ENCODE measurements at regions not wholly inside any gene's neighbourhood (a gene's known extent, or its start where the extent isn't known, plus 50 kb on each side); places are given as distances from the start of the nearest gene placed in this dataset.
A peak's percentile ranks its signal among the peaks of the same experiment; 100 is the strongest.

DNA sequence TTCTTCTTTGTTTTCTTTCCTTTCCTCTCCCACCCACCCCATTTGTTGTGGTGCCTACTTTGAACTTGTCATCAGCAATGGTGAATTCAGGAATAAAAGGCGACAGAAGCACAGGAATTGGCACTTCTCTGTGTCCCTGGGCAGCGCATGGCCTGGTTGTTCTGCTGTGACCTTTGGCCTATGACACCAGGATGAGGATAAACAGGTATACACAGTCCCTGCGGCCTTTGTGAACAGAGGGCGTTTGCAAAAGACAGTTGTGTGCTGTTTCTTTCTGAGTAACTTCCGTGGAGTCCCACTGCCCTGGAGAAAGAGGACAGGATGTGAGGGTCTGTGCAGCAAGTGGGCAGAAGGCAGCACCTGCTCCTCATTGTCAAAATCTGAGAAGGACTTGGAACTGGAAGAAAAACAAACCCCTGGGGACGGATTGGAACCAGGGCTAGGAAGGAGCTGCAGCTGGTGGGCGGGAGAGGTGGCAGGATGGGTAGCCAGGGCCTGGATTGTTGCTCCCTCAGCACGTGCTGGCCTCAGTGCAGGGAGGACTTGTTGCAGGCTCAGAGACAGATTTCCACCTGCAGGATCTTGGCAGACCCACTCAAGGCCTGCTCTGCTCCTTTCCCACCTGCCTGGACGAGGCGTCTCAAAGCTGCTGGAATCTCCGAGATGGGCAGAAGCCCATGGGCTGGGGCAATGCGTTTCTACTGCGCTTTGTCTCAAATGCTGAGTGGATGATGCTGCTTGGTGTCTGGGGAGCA, 159.5 kb downstream of the ACKR3 start:
- Histone ChIP-seq H3K9me3 (ENCODE audit: low read depth) (no peaks in the 10 kb centered on the region), H3K4me2 (no peak overlapping the region), H3K27ac (no peak overlapping the region), H3K9me2 (replicated peaks; ENCODE audit: insufficient read depth) (no peaks in the 10 kb centered on the region), H4K20me1 (ENCODE audit: insufficient read depth, poor library complexity, severe bottlenecking) (no peaks in the 10 kb centered on the region), H3K79me2 (no peaks in the 10 kb centered on the region), H3K4me3 (no peak overlapping the region), H3K36me3 (replicated peaks; ENCODE audit: insufficient read depth, low read depth) (no peaks in the 10 kb centered on the region), H3K4me1 (ENCODE audit: insufficient read depth) (peaks cover 6% of the 10 kb centered on the region), H2AFZ (no peak overlapping the region), H3K27me3 (no peaks in the 10 kb centered on the region)
- DNase-seq (ENCODE audit: low spot score) = no peak
- TF ChIP-seq EZH2phosphoT487 (IDR thresholded peaks at IDR 0.05; ENCODE audit: low read depth, severe bottlenecking, unreplicated experiment) = no peak
- TF ChIP-seq EZH2 (IDR thresholded peaks at IDR 0.05; ENCODE audit: borderline replicate concordance) = no peak
- no peak for TF ChIP-seq CTCF (IDR thresholded peaks at IDR 0.05; ENCODE audit: poor library complexity)
- 73% methylated on average over 13 of the region's 13 CpGs for WGBS (ENCODE audit: low lambda C conversion rate, missing lambda C conversion rate)

DNA sequence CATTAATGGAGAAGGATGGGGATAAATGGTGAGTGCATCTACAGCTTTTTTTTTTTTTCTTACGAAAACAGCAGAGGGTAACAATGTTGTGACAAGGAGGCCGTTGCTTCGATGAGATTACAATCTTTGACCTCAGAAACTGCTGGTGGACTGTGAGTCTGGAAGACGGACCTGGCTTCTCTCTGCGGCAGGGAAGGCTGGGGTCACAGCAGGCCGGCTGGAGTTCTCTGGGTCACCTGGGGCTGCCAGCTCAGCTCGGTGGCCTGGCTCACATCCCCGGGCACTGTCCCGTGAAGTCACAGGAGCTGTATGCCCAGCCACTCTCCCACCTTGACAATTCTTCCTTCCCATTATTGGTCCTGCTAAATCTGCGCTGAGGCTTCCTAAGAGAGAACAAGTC, 160.8 kb downstream of the ACKR3 start:
- H3K9me2 ChIP-seq (replicated peaks; ENCODE audit: insufficient read depth) = no peaks in the 10 kb centered on the region
- H3K4me1 ChIP-seq (ENCODE audit: insufficient read depth) = peaks cover 9% of the 10 kb centered on the region
- no peak overlapping the region for H3K4me2 ChIP-seq
- H3K9me3 ChIP-seq (ENCODE audit: low read depth) = no peaks in the 10 kb centered on the region
- no peak overlapping the region for H3K4me3 ChIP-seq
- DNase-seq (ENCODE audit: low spot score) = no peak
- no peaks in the 10 kb centered on the region for H3K79me2 ChIP-seq
- WGBS (ENCODE audit: low lambda C conversion rate, missing lambda C conversion rate) = 73% methylated on average over 10 of the region's 10 CpGs
- H3K27ac ChIP-seq = no peak overlapping the region
- no peaks in the 10 kb centered on the region for H3K36me3 ChIP-seq (replicated peaks; ENCODE audit: insufficient read depth, low read depth)
- TF ChIP-seq EZH2 (IDR thresholded peaks at IDR 0.05; ENCODE audit: borderline replicate concordance) (no peak), CTCF (IDR thresholded peaks at IDR 0.05; ENCODE audit: poor library complexity) (no peak), EZH2phosphoT487 (IDR thresholded peaks at IDR 0.05; ENCODE audit: low read depth, severe bottlenecking, unreplicated experiment) (no peak)
- no peaks in the 10 kb centered on the region for H4K20me1 ChIP-seq (ENCODE audit: insufficient read depth, poor library complexity, severe bottlenecking)
- no peaks in the 10 kb centered on the region for H3K27me3 ChIP-seq
- no peak overlapping the region for H2AFZ ChIP-seq

GRCh38 chr2:236731767-236732580, 162.3 kb downstream of the ACKR3 start:
- H3K27ac ChIP-seq = peak overlapping the region; percentile 49
- H3K4me2 ChIP-seq = no peak overlapping the region
- H3K4me1 ChIP-seq (ENCODE audit: insufficient read depth) = peaks cover 17% of the 10 kb centered on the region
- peak; percentile 72 for DNase-seq (ENCODE audit: low spot score)
- no peaks in the 10 kb centered on the region for H3K36me3 ChIP-seq (replicated peaks; ENCODE audit: insufficient read depth, low read depth)
- no peaks in the 10 kb centered on the region for H3K9me3 ChIP-seq (ENCODE audit: low read depth)
- no peak overlapping the region for H3K4me3 ChIP-seq
- 67% methylated on average over 12 of the region's 12 CpGs for WGBS (ENCODE audit: low lambda C conversion rate, missing lambda C conversion rate)
- H2AFZ ChIP-seq = no peak overlapping the region
- no peaks in the 10 kb centered on the region for H4K20me1 ChIP-seq (ENCODE audit: insufficient read depth, poor library complexity, severe bottlenecking)
- H3K27me3 ChIP-seq = no peaks in the 10 kb centered on the region
- no peaks in the 10 kb centered on the region for H3K79me2 ChIP-seq
- no peaks in the 10 kb centered on the region for H3K9me2 ChIP-seq (replicated peaks; ENCODE audit: insufficient read depth)
- TF ChIP-seq EZH2phosphoT487 (IDR thresholded peaks at IDR 0.05; ENCODE audit: low read depth, severe bottlenecking, unreplicated experiment) (no peak), CTCF (IDR thresholded peaks at IDR 0.05; ENCODE audit: poor library complexity) (no peak), EZH2 (IDR thresholded peaks at IDR 0.05; ENCODE audit: borderline replicate concordance) (no peak)
